Left lung (tissue), 4 donors: ENCODE measurements at regions not wholly inside any gene's neighbourhood (a gene's known extent, or its start where the extent isn't known, plus 50 kb on each side); places are given as distances from the start of the nearest gene placed in this dataset.

Experiments used
- ATAC-seq: fragments of 200-7000 bp; cut with Tn5 transposase; one replicate; pipeline ENCODE4 v1.9.1; 2020; ENCODE audit warnings: moderate library complexity
- DNase-seq, 4 donors: peaks; one replicate each; pipeline ENCODE4 v3.0.0-alpha.2; 2013 to 2020
- H3K27ac ChIP-seq, 2 donors: fragments of 200-600 bp; sonication (generic) in 1 of 2; one replicate each; pipeline versions ENCODE4 v1.5.0 to v1.8.0; 2020 to 2021
- H3K27me3 ChIP-seq, 2 donors: fragments of 200-600 bp; sonication (generic) in 1 of 2; one replicate each; pipeline versions ENCODE4 v1.5.0 to v1.8.0; 2020 to 2021
- H3K36me3 ChIP-seq, 2 donors: fragments of 200-600 bp; sonication (generic) in 1 of 2; one replicate each; pipeline versions ENCODE4 v1.5.0 to v1.8.0; 2020 to 2021
- H3K4me1 ChIP-seq, 2 donors: fragments of 200-600 bp; one replicate each; pipeline ENCODE4 v1.8.0; 2021
- H3K4me3 ChIP-seq, 2 donors: fragments of 200-600 bp; sonication (generic) in 1 of 2; one replicate each; pipeline versions ENCODE4 v1.5.0 to v1.8.0; 2020 to 2021; ENCODE audit warnings: mild to moderate bottlenecking in 1 of 2
- H3K9me3 ChIP-seq, 2 donors: fragments of 200-600 bp; sonication (generic) in 1 of 2; one replicate each; pipeline versions ENCODE4 v1.5.0 to v1.8.0; 2020 to 2021
- intact Hi-C, 2 donors: fragments of 100-400 bp; cut with DNase I; formaldehyde crosslinking; loops; one replicate each; pipeline versions ENCODE4 v1.11.2 to v1.14.2; 2022
- TF ChIP-seq, protein P1 (sequence below), 2 donors: fragments of 200-600 bp; sonication (generic) in 1 of 2; IDR thresholded peaks; one replicate each; pipeline versions ENCODE4 v1.5.0 to v1.8.0; 2021; ENCODE audit warnings: antibody characterized with exemption in 2 of 2
- donor health status: DM: no; HTN: yes; CAD: no.
- donor health status: DM: no; HTN: no; CAD: no.

- no peak for ATAC-seq
- no peaks in the 10 kb centered on the region for H3K4me1 ChIP-seq
- peaks cover 0 to 16% of the 10 kb centered on the region in 2 donors for H3K9me3 ChIP-seq
- no peaks in the 10 kb centered on the region for H3K36me3 ChIP-seq
- H3K27me3 ChIP-seq: peaks cover 0 to 11% of the 10 kb centered on the region in 2 donors
- intact Hi-C loops: no loop called here
- no peak overlapping the region for H3K27ac ChIP-seq
- no peak for DNase-seq
- TF ChIP-seq, protein P1, sequence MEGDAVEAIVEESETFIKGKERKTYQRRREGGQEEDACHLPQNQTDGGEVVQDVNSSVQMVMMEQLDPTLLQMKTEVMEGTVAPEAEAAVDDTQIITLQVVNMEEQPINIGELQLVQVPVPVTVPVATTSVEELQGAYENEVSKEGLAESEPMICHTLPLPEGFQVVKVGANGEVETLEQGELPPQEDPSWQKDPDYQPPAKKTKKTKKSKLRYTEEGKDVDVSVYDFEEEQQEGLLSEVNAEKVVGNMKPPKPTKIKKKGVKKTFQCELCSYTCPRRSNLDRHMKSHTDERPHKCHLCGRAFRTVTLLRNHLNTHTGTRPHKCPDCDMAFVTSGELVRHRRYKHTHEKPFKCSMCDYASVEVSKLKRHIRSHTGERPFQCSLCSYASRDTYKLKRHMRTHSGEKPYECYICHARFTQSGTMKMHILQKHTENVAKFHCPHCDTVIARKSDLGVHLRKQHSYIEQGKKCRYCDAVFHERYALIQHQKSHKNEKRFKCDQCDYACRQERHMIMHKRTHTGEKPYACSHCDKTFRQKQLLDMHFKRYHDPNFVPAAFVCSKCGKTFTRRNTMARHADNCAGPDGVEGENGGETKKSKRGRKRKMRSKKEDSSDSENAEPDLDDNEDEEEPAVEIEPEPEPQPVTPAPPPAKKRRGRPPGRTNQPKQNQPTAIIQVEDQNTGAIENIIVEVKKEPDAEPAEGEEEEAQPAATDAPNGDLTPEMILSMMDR (IDR thresholded peaks at IDR 0.05): no peak
- no peak overlapping the region for H3K4me3 ChIP-seq
Observed at GRCh38 chr14:97155320-97155719, 358.1 kb downstream of the VRK1 start.

- ATAC-seq (no peak), DNase-seq (no peak)
- no peaks in the 10 kb centered on the region for H3K4me1 ChIP-seq
Observed at GRCh38 chr14:97155814-97156213, 358.6 kb downstream of the VRK1 start.

GRCh38 chr14:97156705-97157104 lies 359.5 kb downstream of the VRK1 start:
- intact Hi-C loops: no loop called here
- no peak for DNase-seq

More at GRCh38 chr14:97155814-97156213, 358.6 kb downstream of the VRK1 start:
- Histone ChIP-seq H3K27ac (no peak overlapping the region), H3K4me3 (no peak overlapping the region), H3K9me3 (peaks cover 0 to 16% of the 10 kb centered on the region in 2 donors), H3K27me3 (peaks cover 0 to 11% of the 10 kb centered on the region in 2 donors), H3K36me3 (no peaks in the 10 kb centered on the region)
- intact Hi-C loops: no loop called here
- TF ChIP-seq, protein P1 (IDR thresholded peaks at IDR 0.05): no peak

GRCh38 chr14:97158102-97158501 lies 360.9 kb downstream of the VRK1 start:
- Histone ChIP-seq H3K4me3 (no peak overlapping the region), H3K27ac (no peak overlapping the region), H3K4me1 (no peaks in the 10 kb centered on the region), H3K9me3 (peaks cover 0 to 16% of the 10 kb centered on the region in 2 donors), H3K27me3 (peaks cover 0 to 11% of the 10 kb centered on the region in 2 donors), H3K36me3 (no peaks in the 10 kb centered on the region)
- intact Hi-C loops: no loop called here
- DNase-seq (no peak), ATAC-seq (no peak)
- TF ChIP-seq, protein P1 (IDR thresholded peaks at IDR 0.05): no peak

More at GRCh38 chr14:97156705-97157104, 359.5 kb downstream of the VRK1 start:
- H3K27ac ChIP-seq: no peak overlapping the region
- peaks cover 0 to 11% of the 10 kb centered on the region in 2 donors for H3K27me3 ChIP-seq
- ATAC-seq: no peak
- H3K36me3 ChIP-seq: no peaks in the 10 kb centered on the region
- H3K9me3 ChIP-seq: peaks cover 0 to 16% of the 10 kb centered on the region in 2 donors
- H3K4me3 ChIP-seq: no peak overlapping the region
- H3K4me1 ChIP-seq: no peaks in the 10 kb centered on the region
- TF ChIP-seq, protein P1 (IDR thresholded peaks at IDR 0.05): no peak

- no peak overlapping the region for H3K4me3 ChIP-seq
- intact Hi-C loops: no loop called here
Observed at GRCh38 chr14:97159124-97159523, 361.9 kb downstream of the VRK1 start.

More at GRCh38 chr14:97159124-97159523, 361.9 kb downstream of the VRK1 start:
- Histone ChIP-seq H3K4me1 (no peaks in the 10 kb centered on the region), H3K27me3 (peaks cover 0 to 18% of the 10 kb centered on the region in 2 donors), H3K27ac (no peak overlapping the region), H3K36me3 (no peaks in the 10 kb centered on the region), H3K9me3 (peaks cover 0 to 16% of the 10 kb centered on the region in 2 donors)
- TF ChIP-seq, protein P1 (IDR thresholded peaks at IDR 0.05): no peak
- no peak for DNase-seq
- ATAC-seq: no peak
